Activated CD8-positive, alpha-beta memory T cell treated with anti-CD3 and anti-CD28 coated beads for 4 hours (primary cell): ENCODE measurements at regions not wholly inside any gene's neighbourhood (a gene's known extent, or its start where the extent isn't known, plus 50 kb on each side); places are given as distances from the start of the nearest gene placed in this dataset.
"Not testable (repeated sequence)": the region's sequence is repeated elsewhere in the genome, so short reads cannot be mapped to it uniquely, and the experiment has no call there.

Experiments
- DNase-seq, 2 donors: peaks; one replicate each; pipeline ENCODE4 v3.0.0-alpha.2; 2020; ENCODE audit warnings: low read depth in 2 of 2

DNA sequence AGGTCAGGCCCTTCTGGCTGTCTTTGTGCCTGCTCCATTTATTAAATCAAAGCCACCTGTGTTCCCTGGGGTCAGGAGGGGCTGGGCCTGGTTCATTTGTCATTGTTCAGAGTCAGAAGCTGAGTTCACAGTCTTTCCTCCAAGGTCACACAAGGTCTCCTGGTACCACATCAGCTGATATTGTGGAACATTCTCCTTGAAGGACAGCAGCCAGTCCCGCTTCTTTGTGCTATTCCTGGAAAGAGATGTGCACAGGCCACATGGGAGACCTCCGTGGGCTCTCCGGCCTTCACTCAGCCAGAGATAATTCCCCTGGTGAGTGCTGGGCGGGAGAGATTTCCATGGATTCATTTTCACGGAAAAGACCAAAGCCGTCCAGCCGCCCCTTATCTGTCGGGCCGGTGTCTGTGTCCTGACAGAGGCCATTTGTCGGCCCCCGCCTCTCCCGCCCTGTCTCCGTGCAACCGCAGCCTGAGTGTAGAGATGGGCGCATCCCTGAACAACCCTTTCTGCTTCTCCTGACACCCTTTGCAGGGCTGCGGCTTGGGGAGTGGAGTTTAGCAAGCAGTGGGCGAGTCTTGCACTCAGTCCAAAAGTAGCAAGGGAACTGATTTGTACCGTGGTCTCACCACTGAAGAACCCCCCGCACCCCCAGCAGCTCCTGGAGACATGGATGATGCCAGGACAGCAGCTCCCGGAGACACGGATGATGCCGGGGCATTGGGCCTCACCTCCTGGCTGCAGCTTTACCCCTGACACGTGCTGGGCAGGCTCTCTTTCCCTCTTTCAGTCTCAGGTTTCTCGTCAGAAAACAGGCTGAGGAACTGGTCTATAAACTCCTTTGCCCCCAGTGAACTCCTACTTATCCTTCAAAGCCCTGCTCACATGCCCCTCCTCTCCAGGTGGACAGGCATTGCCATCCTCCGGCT lies 198.4 kb downstream of the LAT start:
- DNase-seq, result not testable (repeated sequence)

GRCh38 chr16:29182501-29182900 lies 197.6 kb downstream of the LAT start:
- DNase-seq, result no peak

GRCh38 chr16:29181921-29182411 lies 197.1 kb downstream of the LAT start:
- not testable (repeated sequence) for DNase-seq

DNA sequence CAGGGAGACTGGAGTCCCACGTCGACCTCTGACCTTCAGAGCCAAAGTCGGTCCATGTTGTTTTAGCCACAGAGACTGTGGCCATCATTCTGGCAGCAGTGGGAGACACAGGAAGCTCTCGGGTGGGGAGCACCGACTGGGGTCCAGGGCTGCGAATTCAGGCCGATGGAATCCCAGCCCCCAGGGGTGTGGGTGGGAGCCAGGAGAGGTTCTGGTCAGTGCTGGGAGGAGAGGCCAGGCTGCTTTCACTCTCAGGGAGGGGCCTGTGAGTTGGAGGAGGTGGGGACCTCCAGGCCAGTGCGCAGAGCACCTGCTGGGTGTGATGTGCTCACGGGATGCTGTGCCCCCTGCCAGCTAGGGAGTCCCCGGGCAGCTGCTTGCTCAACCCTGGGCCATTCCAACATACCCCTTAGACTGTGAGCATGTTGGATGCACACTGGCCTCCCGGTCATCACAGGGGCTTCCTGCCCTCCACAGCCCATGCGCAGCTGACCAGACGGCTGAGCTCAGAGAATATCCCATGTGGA lies 196.5 kb downstream of the LAT start:
- not testable (repeated sequence) for DNase-seq

GRCh38 chr16:29180206-29180600 lies 195.4 kb downstream of the LAT start:
- not testable (repeated sequence) for DNase-seq

DNA sequence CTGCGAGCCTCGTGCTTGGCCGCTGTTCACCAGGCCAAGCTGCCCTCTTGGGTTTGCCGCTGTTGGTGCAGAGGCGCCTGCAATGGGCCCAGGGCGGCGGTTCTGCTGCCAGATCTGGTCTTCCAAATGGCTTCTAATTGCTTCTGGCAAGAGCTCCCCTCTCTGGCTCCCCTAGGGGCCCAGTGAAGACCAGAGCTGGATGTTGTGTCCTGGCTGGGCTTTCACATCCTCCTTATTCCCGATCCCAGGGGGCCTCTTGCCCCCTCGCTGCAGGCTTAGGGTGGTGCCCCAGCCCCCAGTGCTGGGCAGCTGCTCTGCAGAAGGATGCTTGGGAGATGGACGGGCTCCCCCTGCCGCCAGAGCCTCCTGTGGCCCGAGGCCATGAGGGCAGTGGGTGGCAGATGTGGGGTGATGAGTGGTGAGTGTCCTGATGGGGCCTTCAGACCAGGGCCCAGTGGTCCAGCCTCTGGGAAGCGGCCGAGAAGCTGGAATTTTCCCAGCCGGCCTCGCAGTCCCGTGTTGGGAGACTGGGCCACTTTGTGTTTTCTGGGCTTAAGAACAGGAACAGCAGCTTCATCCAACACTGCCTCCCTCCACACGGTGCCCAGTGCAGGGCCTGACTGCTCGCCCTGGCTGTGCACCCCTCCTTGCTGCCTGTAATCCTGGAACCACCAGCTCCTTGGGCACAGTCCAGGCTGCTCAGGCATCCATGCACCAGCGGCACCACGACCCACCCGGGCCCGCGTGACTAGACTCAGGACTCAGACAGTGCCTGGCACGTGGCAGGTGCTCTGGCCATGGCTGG lies 194.8 kb downstream of the LAT start:
- DNase-seq, result not testable (repeated sequence)

DNA sequence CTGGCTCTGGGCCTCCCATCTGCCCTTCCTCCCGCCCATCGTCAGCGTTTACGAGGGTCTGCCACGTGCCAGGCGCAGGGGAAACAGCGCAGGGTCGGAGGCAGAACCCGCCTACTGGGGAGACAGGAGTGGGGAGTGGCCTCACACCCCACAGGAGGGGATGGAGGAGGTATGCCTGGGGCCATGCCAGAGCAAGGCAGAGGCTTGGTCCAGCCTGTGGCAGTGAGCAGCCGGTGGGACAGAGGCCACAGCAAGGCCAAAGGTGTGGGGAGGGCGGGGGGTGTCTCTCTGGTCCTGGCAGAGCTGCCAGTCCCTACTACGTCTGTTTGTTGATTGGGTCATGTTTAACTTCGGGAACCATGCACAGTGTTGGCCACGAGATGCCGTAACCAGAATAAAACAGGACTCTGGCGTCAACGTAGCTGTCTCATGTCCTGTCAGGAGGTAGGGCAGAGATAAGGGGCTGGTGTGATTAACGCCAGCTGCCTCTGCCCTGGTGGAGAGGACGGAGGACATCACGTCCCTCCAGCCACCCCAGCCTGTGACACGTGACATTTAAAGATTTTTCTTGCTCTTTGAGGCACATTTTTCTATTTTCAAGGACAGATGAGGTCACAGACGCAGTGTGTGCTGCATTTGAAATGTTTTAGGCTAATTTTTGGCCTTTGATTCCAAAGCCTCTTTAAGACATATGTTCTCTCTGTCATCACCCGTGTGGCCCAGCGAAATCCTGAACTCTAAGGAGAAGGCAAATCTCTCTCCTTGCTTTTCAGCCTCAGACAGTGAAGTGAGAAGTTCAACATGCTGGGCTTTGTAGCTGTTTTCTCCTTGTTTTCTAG lies 193.3 kb downstream of the LAT start:
- DNase-seq, result not testable (repeated sequence)

GRCh38 chr16:29177203-29177887 lies 192.5 kb downstream of the LAT start:
- not testable (repeated sequence) for DNase-seq

DNA sequence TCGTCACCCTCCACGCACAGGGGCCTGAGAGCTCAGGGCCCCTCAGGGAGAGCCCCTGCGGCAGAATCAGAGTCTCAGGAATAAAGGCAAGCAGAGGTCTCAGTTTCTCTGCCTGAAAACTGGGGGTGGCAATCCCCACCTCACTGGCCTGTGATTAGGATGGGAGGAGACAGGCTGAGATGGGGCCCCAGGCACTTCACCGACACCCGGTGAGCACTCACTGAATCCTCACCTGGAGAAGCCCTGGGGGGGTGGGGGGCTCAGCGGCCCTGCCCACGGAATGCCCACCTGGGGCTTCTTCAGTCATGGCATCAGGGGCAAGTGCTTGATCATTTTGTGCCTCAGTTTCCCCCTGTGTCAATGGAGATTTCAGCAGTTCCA lies 192.0 kb downstream of the LAT start:
- not testable (repeated sequence) for DNase-seq

DNA sequence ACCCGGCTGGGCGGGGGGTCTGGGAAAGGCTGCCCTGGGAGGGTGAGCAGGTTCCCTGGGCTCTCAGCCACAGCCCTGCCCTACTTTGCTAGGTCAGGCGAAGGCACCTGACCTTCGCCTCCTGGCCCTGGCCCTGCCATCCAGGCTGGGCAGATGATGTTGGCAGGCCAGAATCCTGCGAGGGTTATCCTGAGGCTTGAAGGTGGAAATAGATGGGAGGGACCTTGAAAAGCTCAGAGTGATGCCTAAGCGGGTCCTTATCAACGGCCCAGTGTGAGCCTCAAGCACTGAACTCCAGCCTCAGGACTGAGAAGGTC lies 191.3 kb downstream of the LAT start:
- not testable (repeated sequence) for DNase-seq

DNA sequence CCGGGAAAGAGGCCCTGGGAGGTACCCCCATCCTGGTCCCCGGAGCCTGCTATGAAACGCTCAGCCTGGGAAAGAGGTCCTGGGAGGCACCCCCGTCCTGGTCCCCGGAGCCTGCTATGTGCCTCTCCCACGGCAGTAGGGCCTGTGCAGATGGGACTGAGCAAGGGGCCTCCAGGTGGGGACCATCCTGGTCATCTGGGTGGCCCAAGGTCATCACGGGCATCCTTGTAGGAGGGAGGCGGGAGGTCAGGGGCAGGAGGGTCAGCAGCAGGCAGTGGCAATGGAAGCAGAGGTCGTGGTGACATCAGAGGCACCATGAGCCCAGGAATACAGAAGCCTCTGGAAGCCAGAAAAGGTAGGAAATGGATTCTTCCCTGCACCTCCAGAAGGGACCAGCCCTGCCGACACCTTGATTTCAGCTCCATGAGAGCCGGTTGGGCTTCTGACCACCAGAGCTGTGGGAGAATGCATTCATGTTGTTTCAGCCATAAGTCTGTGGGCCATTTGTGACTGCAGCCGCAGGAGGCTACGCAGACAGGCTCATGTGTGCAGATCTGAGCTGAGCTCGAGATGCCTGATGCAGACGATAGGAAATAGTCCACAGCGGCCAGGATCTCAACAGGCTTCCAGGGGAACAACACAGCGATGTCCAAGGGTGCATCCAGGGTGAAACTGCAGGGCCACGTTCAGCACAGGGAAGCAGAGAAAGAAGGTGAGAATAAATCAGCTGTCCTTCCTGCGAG lies 190.7 kb downstream of the LAT start:
- DNase-seq, result not testable (repeated sequence)

DNA sequence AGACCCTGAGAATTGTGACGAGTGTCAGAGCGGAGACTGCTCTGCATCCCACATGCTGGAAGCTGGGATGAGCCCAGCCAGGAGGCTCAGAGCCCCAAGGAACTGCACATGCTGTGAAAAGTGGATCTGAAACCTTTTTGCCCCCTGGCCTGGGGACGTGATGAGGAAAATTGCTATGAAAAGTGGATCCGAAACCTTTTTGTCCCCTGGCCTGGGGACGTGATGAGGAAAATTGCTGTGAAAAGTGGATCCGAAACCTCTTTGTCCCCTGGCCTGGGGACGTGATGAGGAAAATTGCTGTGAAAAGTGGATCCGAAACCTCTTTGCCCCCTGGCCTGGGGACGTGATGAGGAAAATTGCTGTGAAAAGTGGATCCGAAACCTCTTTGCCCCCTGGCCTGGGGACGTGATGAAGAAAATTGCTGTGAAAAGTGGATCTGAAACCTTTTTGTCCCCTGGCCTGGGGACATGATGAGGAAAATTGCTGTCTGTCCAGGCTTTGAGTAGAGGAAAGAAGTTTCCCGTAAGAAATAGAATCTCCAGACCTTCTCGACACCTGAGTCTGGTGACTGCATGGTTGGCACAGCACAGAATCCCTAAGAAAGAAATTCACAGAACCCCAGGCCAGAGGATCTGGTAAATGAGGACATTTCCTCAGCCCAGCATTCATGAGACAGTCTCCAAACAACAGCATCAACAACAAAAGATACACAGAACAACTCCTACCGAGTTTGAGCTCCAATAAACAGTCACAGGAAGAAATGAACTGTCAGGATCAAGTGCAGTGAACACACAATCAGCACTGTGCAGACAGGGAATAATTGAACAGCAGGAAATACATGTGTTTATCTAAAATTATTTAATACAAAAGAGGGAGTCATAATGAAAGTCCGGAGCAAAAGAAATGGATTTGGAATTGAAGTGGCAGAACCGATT lies 188.8 kb downstream of the LAT start:
- DNase-seq, result not testable (repeated sequence)

DNA sequence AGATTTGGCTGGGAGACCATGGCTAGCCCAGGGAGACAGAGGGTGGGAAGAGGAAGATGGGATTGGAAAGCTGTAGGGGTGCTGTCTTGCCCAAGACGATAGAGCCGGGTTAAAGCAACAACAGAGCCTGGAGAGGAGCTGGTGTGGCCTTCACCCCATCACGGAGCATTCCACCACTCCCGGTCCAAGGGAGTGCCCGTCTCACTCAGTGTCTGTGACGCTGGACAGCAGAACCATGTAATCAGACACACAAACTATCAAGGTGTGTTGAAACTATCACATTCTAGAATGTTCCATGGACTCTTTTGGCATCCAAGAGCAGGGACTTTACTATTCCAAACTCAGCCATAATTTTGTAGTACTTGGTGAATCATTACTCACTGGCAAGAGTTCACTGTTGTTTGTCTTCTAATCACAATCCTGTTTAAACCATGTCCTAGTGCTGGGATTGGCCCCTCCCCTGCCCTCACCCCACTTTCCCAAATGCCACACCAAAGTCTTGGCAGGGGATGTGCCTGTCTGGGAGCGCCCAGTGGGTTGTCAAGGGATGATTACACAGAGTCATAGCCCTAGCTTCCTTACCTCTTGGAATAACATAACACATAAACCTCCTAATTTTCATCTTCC lies 187.4 kb downstream of the LAT start:
- DNase-seq, result not testable (repeated sequence)

DNA sequence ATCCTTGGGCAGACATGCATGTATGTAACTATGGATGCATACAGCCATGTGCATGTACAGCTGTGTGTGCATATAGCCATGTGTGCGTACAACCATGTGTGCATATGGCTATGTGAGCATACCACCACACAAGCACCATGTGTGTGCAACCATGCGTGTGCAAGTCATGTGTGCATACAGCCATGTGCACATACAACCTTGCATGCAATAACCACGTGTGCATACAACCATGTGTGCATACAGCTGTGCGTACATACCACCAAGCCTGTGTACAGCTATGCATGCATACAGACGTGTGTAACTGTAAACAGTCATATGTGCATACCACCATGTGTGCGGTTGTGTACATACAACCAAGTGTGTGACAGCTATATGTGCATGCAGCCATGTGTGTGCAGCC lies 186.4 kb downstream of the LAT start:
- DNase-seq, result not testable (repeated sequence)

DNA sequence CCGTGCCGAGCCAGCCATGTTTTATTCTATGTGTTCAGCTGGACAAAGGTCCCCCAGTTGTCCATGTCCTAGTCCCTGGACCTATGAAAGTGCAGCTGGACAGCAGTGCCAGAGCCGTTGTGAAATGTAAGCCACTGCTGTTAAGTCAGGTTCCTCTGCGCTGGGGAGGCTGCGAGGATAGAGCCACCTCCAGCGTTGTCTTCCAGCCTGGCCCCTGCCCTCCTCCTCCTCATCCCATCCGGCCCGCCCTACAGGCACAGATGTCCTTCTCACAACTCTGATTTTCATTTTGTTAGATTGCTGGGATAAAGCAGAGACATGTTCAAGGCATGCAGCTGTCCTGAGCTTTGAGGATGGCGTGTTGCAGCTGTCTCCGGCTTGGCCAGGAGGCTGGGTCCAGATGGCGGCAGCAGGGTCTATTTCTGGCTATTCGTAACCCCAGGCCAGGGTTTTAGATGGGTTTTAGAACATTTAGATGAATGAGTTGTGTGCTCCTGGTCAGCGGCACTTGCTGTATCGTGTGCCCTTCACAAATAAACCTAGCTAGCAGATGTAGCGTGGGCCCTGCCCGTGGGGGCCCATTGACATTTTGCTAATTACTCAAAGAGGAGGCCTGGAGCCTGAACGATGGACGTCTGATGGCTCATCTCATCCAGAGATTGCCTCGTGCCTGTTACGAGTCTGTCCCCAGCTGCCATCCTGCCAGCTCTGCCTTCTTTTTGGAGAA lies 185.7 kb downstream of the LAT start:
- not testable (repeated sequence) for DNase-seq

DNA sequence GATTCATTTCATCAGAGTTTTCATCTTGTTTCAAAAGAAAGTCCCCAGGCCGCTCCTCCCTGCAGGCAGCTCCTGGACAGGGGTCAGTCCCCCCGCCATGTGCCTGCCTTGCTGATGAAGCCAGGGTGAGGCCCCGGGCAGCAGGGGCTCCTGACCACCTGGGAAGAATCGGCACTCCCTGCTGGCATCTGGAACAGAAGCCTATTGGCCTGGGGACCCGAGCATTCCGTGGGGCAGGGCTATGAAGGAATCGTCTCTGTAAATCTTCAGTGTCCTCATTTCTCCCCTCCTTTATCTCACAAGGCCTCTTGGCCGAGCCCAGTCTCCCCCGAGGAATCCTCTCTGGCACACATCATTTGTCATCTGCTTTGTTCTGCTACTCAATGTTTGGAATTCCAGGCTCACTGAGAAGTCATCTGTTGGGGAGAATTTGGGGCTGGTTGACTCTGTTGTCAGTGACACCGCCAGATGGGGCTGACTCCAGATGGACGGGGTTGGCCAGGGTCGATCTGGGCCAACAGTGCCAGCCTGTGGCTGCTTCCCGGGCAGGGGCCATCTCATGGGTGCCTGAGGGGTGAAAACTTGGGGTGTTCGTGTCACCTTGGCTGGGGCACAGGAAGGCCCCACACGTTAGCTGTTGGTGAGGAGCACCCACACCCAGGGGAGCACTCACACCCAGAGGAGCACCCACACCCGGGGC lies 184.6 kb downstream of the LAT start:
- DNase-seq, result not testable (repeated sequence)
